ENCODE measurements at regions not wholly inside any gene's neighbourhood (a gene's known extent, or its start where the extent isn't known, plus 50 kb on each side); places are given as distances from the start of the nearest gene placed in this dataset.

GRCh38 chrX:69262036-69262936 lies 97.0 kb upstream of the PJA1 start:
- Histone ChIP-seq H3K4me3 (ENCODE audit: low read depth, low read length) (no peak overlapping the region), H3K27me3 (ENCODE audit: control insufficient read depth, insufficient read depth, low read length) (peaks cover 7% of the 10 kb centered on the region), H3K36me3 (ENCODE audit: control insufficient read depth, insufficient read depth, low read length) (no peaks in the 10 kb centered on the region)
- no peak for DNase-seq (ENCODE audit: low read depth)
- TF ChIP-seq CTCF (IDR thresholded peaks at IDR 0.05; ENCODE audit: insufficient read depth, low read length, poor library complexity, severe bottlenecking) = no peak

GRCh38 chrX:69260169-69260568 lies 94.9 kb upstream of the PJA1 start:
- Histone ChIP-seq H3K27me3 (ENCODE audit: control insufficient read depth, insufficient read depth, low read length) (peaks cover 7% of the 10 kb centered on the region), H3K4me3 (ENCODE audit: low read depth, low read length) (no peak overlapping the region), H3K36me3 (ENCODE audit: control insufficient read depth, insufficient read depth, low read length) (no peaks in the 10 kb centered on the region)
- DNase-seq (ENCODE audit: low read depth) = no peak
- TF ChIP-seq CTCF (IDR thresholded peaks at IDR 0.05; ENCODE audit: insufficient read depth, low read length, poor library complexity, severe bottlenecking) = no peak

- peaks cover 4% of the 10 kb centered on the region for H3K27me3 ChIP-seq (ENCODE audit: control insufficient read depth, insufficient read depth, low read length)
- no peak for DNase-seq (ENCODE audit: low read depth)
- TF ChIP-seq CTCF (IDR thresholded peaks at IDR 0.05; ENCODE audit: insufficient read depth, low read length, poor library complexity, severe bottlenecking) = no peak
Measured at GRCh38 chrX:69258893-69259292, 93.6 kb upstream of the PJA1 start.

GRCh38 chrX:69257499-69258127 lies 92.4 kb upstream of the PJA1 start:
- peaks cover 4% of the 10 kb centered on the region for H3K27me3 ChIP-seq (ENCODE audit: control insufficient read depth, insufficient read depth, low read length)
- no peaks in the 10 kb centered on the region for H3K36me3 ChIP-seq (ENCODE audit: control insufficient read depth, insufficient read depth, low read length)
- H3K4me3 ChIP-seq (ENCODE audit: low read depth, low read length) = no peak overlapping the region
- no peak for TF ChIP-seq CTCF (IDR thresholded peaks at IDR 0.05; ENCODE audit: insufficient read depth, low read length, poor library complexity, severe bottlenecking)
- no peak for DNase-seq (ENCODE audit: low read depth)

More at GRCh38 chrX:69258893-69259292, 93.6 kb upstream of the PJA1 start:
- no peak overlapping the region for H3K4me3 ChIP-seq (ENCODE audit: low read depth, low read length)
- no peaks in the 10 kb centered on the region for H3K36me3 ChIP-seq (ENCODE audit: control insufficient read depth, insufficient read depth, low read length)

GRCh38 chrX:69256291-69256565 lies 91.0 kb upstream of the PJA1 start:
- no peak for DNase-seq (ENCODE audit: low read depth)
- Histone ChIP-seq H3K4me3 (ENCODE audit: low read depth, low read length) (no peak overlapping the region), H3K36me3 (ENCODE audit: control insufficient read depth, insufficient read depth, low read length) (no peaks in the 10 kb centered on the region), H3K27me3 (ENCODE audit: control insufficient read depth, insufficient read depth, low read length) (no peaks in the 10 kb centered on the region)
- no peak for TF ChIP-seq CTCF (IDR thresholded peaks at IDR 0.05; ENCODE audit: insufficient read depth, low read length, poor library complexity, severe bottlenecking)
